Esophagus squamous epithelium (tissue), 4 donors: ENCODE measurements at regions not wholly inside any gene's neighbourhood (a gene's known extent, or its start where the extent isn't known, plus 50 kb on each side); places are given as distances from the start of the nearest gene placed in this dataset.

Source experiments
- POLR2A ChIP-seq, 4 donors: fragments of 450-650 bp; IDR thresholded peaks; one replicate each; pipeline ENCODE4 v1.6.1; 2017; ENCODE audit warnings: antibody characterized with exemption in 4 of 4, mild to moderate bottlenecking in 4 of 4, moderate library complexity in 3 of 4
- TF ChIP-seq, protein P1 (sequence below), 6 experiments: fragments of 450-650 bp in 4 of 6; fragments of 200-600 bp in 2 of 6; sonication (generic) in 2 of 6; IDR thresholded peaks; one replicate each; pipeline ENCODE4 v1.5.1; 2016 to 2019; ENCODE audit warnings: antibody characterized with exemption in 6 of 6, mild to moderate bottlenecking in 4 of 6, moderate library complexity in 4 of 6

DNA sequence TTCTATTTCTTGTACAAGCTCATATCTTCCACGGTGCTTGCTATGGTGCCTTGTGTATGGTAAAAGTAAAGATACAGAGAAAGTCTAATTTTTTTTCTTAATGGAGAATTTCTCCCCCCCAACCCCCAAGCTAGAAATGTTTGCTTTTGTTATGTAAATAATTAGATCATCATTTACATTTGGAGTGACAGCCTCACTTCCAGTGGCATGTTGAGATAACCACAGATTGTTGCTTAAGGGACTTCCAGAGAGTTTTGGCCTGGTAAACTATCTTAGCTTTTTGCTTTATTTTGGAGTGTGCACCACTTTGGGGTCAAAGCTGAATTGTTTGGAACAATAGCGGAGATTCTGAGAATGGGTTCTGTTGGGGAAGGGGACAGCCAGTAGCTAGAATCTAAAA lies 129.7 kb downstream of the ZNF365 start:
- TF ChIP-seq, protein P1, sequence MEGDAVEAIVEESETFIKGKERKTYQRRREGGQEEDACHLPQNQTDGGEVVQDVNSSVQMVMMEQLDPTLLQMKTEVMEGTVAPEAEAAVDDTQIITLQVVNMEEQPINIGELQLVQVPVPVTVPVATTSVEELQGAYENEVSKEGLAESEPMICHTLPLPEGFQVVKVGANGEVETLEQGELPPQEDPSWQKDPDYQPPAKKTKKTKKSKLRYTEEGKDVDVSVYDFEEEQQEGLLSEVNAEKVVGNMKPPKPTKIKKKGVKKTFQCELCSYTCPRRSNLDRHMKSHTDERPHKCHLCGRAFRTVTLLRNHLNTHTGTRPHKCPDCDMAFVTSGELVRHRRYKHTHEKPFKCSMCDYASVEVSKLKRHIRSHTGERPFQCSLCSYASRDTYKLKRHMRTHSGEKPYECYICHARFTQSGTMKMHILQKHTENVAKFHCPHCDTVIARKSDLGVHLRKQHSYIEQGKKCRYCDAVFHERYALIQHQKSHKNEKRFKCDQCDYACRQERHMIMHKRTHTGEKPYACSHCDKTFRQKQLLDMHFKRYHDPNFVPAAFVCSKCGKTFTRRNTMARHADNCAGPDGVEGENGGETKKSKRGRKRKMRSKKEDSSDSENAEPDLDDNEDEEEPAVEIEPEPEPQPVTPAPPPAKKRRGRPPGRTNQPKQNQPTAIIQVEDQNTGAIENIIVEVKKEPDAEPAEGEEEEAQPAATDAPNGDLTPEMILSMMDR (IDR thresholded peaks at IDR 0.05): no peak
- TF ChIP-seq POLR2A (IDR thresholded peaks at IDR 0.05): no peak
